Endothelial cell of umbilical vein (primary cell): ENCODE measurements at regions not wholly inside any gene's neighbourhood (a gene's known extent, or its start where the extent isn't known, plus 50 kb on each side); places are given as distances from the start of the nearest gene placed in this dataset.

ENCODE experiments used
- BruUV-seq: library from RNA; stranded (reverse); fragments of 400-500 nt; replicated peaks from 2 replicates; lab custom pipeline; 2021; lab: Mats Ljungman, UMichigan
- CTCF ChIA-PET: fragments of 300-600, 350-600 bp; sonication (Branson Sonifier 250); formaldehyde crosslinking; loops from one replicate; lab custom pipeline; 2021; ENCODE audit warnings: antibody characterized with exemption, inconsistent platforms; lab: Charles Lee
- POLR2A ChIA-PET: fragments of 300-600, 350-600 bp; sonication (Branson Sonifier 250); formaldehyde crosslinking; loops from one replicate; lab custom pipeline; 2021; ENCODE audit warnings: antibody characterized with exemption, inconsistent platforms; lab: Charles Lee
- DNase-seq: peaks from one replicate; pipeline ENCODE4 v3.0.0-alpha.2; 2011; ENCODE audit warnings: low read depth, low spot score
- FAIRE-seq: peaks from 2 replicates; lab custom pipeline; 2011; peaks lifted over from hg19 to GRCh38; lab: Jason Lieb, UNC
- H2AFZ ChIP-seq: 2 replicates; pipeline ENCODE4 v1.6.0; 2012; ENCODE audit warnings: low read depth, low read length, control low read depth, inconsistent platforms
- H3K27ac ChIP-seq: 2 replicates; pipeline ENCODE4 v1.5.1; 2011; ENCODE audit warnings: low read depth, mild to moderate bottlenecking, control low read depth, low read length, moderate library complexity; ENCODE audit not compliant: insufficient read depth
- H3K27me3 ChIP-seq, 2 experiments: 2 replicates each; pipeline versions ENCODE4 v1.6.0 to v1.6.1; 2011; ENCODE audit warnings: low read length in 2 of 2, mixed read lengths in 1 of 2; ENCODE audit not compliant: control insufficient read depth in 2 of 2, insufficient read depth in 2 of 2
- H3K36me3 ChIP-seq, 2 experiments: 2 replicates in 1 of 2; 3 replicates in 1 of 2; pipeline ENCODE4 v1.5.1; 2011; ENCODE audit warnings: low read length in 2 of 2, mild to moderate bottlenecking in 1 of 2, moderate library complexity in 1 of 2; ENCODE audit not compliant: control insufficient read depth in 2 of 2, insufficient read depth in 2 of 2; ENCODE audit errors: extremely low read depth in 1 of 2
- H3K4me1 ChIP-seq: 3 replicates; pipeline ENCODE4 v1.5.1; 2011; ENCODE audit warnings: mild to moderate bottlenecking, low read length; ENCODE audit not compliant: control insufficient read depth, insufficient read depth; ENCODE audit errors: extremely low read depth
- H3K4me2 ChIP-seq: 2 replicates; pipeline ENCODE4 v1.6.1; 2011; ENCODE audit warnings: low read length, control low read depth, mixed read lengths; ENCODE audit not compliant: insufficient read depth
- H3K4me3 ChIP-seq, 3 experiments: fragments of 200-600 bp in 1 of 3; sonication (generic), shearing (Covaris generic) in 1 of 3; replicated peaks in 1 of 3; 2 replicates each; pipeline ENCODE4 v1.5.1; 2011 to 2016; ENCODE audit warnings: control low read depth in 3 of 3, low read length in 3 of 3, mild to moderate bottlenecking in 2 of 3, inconsistent platforms in 1 of 3, low read depth in 1 of 3, moderate library complexity in 1 of 3; ENCODE audit not compliant: insufficient read depth in 1 of 3
- H3K79me2 ChIP-seq: 2 replicates; pipeline ENCODE4 v1.6.0; 2012; ENCODE audit warnings: low read length, inconsistent platforms; ENCODE audit not compliant: control insufficient read depth, insufficient read depth
- H3K9ac ChIP-seq: replicated peaks from 2 replicates; pipeline ENCODE3; 2011; ENCODE audit warnings: low read length, control low read depth; ENCODE audit not compliant: insufficient read depth; ENCODE audit errors: extremely low read depth
- H3K9me1 ChIP-seq: replicated peaks from 3 replicates; pipeline ENCODE4 v1.6.0; 2011; ENCODE audit warnings: mild to moderate bottlenecking, low read length; ENCODE audit not compliant: control insufficient read depth, insufficient read depth; ENCODE audit errors: extremely low read depth
- H3K9me3 ChIP-seq: replicated peaks from 2 replicates; pipeline ENCODE4 v1.5.1; 2012; ENCODE audit warnings: low read length, inconsistent platforms; ENCODE audit not compliant: control insufficient read depth, insufficient read depth
- H4K20me1 ChIP-seq: replicated peaks from 2 replicates; pipeline ENCODE3; 2011; ENCODE audit warnings: mild to moderate bottlenecking, low read length; ENCODE audit not compliant: control insufficient read depth, insufficient read depth; ENCODE audit errors: extremely low read depth
- CTCF ChIP-seq, 2 donors: IDR thresholded peaks; 1 replicate in 1 of 2; 2 replicates in 1 of 2; pipeline ENCODE4 v1.5.1; 2011; ENCODE audit warnings: low read length in 2 of 2, mild to moderate bottlenecking in 2 of 2, moderate library complexity in 2 of 2, control low read depth in 1 of 2, inconsistent platforms in 1 of 2, low read depth in 1 of 2; ENCODE audit not compliant: insufficient read depth in 1 of 2; ENCODE audit errors: extremely low read depth in 1 of 2
- EZH2 ChIP-seq: IDR thresholded peaks from 2 replicates; pipeline ENCODE4 v1.6.1; 2012; ENCODE audit warnings: borderline replicate concordance, low read depth, mild to moderate bottlenecking, moderate library complexity, low read length, inconsistent platforms; ENCODE audit not compliant: severe bottlenecking
- FOS ChIP-seq: IDR thresholded peaks from 2 replicates; pipeline ENCODE4 v1.6.1; 2011; ENCODE audit warnings: mild to moderate bottlenecking, low read length, moderate library complexity, borderline replicate concordance; ENCODE audit not compliant: insufficient read depth
- GATA2 ChIP-seq: IDR thresholded peaks from 2 replicates; pipeline ENCODE4 v1.7.0; 2011; ENCODE audit warnings: low read depth, mild to moderate bottlenecking, moderate library complexity, mixed read lengths, low read length; ENCODE audit not compliant: insufficient read length, insufficient read depth
- JUN ChIP-seq: IDR thresholded peaks from 2 replicates; pipeline ENCODE4 v1.6.1; 2011; ENCODE audit warnings: borderline replicate concordance, low read depth; ENCODE audit not compliant: insufficient read length, insufficient read depth
- MAX ChIP-seq: IDR thresholded peaks from 2 replicates; pipeline ENCODE4 v1.6.1; 2011; ENCODE audit not compliant: insufficient read depth, insufficient read length
- MYC ChIP-seq: IDR thresholded peaks from one replicate; pipeline ENCODE4 v1.6.1; 2011; ENCODE audit warnings: mild to moderate bottlenecking, low read depth, low read length
- POLR2A ChIP-seq: IDR thresholded peaks from 2 replicates; pipeline ENCODE4 v1.6.1; 2012; ENCODE audit warnings: low read depth, mild to moderate bottlenecking, control low read depth, low read length
- POLR2AphosphoS5 ChIP-seq: IDR thresholded peaks from 2 replicates; pipeline ENCODE4 v1.6.1; 2012; ENCODE audit warnings: low read depth, mild to moderate bottlenecking, control low read depth, low read length, moderate library complexity; ENCODE audit not compliant: insufficient read depth
- dilution Hi-C: fragments of 300-500 bp; cut with MboI; formaldehyde crosslinking; loops from one replicate; pipeline ENCODE4 v1.15.0; 2019; ENCODE audit warnings: low sequenced_read_pairs; ENCODE audit not compliant: extremely low pct_ligation_motif_present
- intact Hi-C: fragments of 100-400 bp; cut with micrococcal nuclease; formaldehyde crosslinking; loops from one replicate; pipeline ENCODE4 v1.10.0; 2022

- POLR2A ChIA-PET: no interaction called here
- CTCF ChIA-PET: no interaction called here
- intact Hi-C loops (no loop called here), dilution Hi-C loops (no loop called here)
- no peak overlapping the region for H3K4me2 ChIP-seq
- TF ChIP-seq GATA2 (no peak), POLR2A (no peak), EZH2 (no peak), POLR2AphosphoS5 (no peak), CTCF (IDR thresholded peaks at IDR 0.05; ENCODE audit: extremely low read depth in 1 of 2, insufficient read depth in 1 of 2, low read depth in 1 of 2, low read length in 2 of 2) (no peak), MAX (no peak), FOS (no peak), JUN (no peak), MYC (no peak)
- H3K4me3 ChIP-seq: no peak overlapping the region
- no peak overlapping the region for H3K27ac ChIP-seq
- no peaks in the 10 kb centered on the region for H3K9me3 ChIP-seq
- H3K36me3 ChIP-seq: no peaks in the 10 kb centered on the region
- no peak for DNase-seq
- H2AFZ ChIP-seq: no peak overlapping the region
- H3K4me1 ChIP-seq: no peaks in the 10 kb centered on the region
- no peak for FAIRE-seq
- no TSS peak for BruUV-seq
- H3K79me2 ChIP-seq: no peaks in the 10 kb centered on the region
- H3K27me3 ChIP-seq: peaks cover 0 to 3% of the 10 kb centered on the region in 2 experiments
- H4K20me1 ChIP-seq: no peaks in the 10 kb centered on the region
- H3K9me1 ChIP-seq: no peaks in the 10 kb centered on the region
- H3K9ac ChIP-seq: no peak overlapping the region
These were observed 124.5 kb downstream of the TSEN15 start for GRCh38 chr1:184176058-184176457.
